Gastrocnemius medialis (tissue), 4 donors: ENCODE measurements at regions not wholly inside any gene's neighbourhood (a gene's known extent, or its start where the extent isn't known, plus 50 kb on each side); places are given as distances from the start of the nearest gene placed in this dataset.

Source experiments
- CTCF ChIP-seq, 5 experiments: fragments of 450-650 bp in 3 of 5; fragments of 200-600 bp in 2 of 5; sonication (generic) in 2 of 5; IDR thresholded peaks in 4 of 5; conservative IDR thresholded peaks in 1 of 5; 1 replicate in 4 of 5; 2 replicates in 1 of 5; pipeline ENCODE4 v1.5.1; 2016 to 2019; ENCODE audit warnings: antibody characterized with exemption in 5 of 5, mild to moderate bottlenecking in 3 of 5, moderate library complexity in 3 of 5
- POLR2A ChIP-seq, 2 donors: fragments of 450-650 bp; IDR thresholded peaks; one replicate each; pipeline ENCODE4 v1.6.1; 2017; ENCODE audit warnings: antibody characterized with exemption in 2 of 2, mild to moderate bottlenecking in 2 of 2, moderate library complexity in 2 of 2

- peak in 3 of 5 experiments; percentile 15 to 49 (median 38) for TF ChIP-seq CTCF (IDR thresholded peaks at IDR 0.05 in 4 of 5, conservative IDR thresholded peaks at IDR 0.05 in 1 of 5)
- no peak for TF ChIP-seq POLR2A (IDR thresholded peaks at IDR 0.05)
These were observed 77.9 kb upstream of the TOP3B start for GRCh38 chr22:22060200-22061084.
